ENCODE measurements at regions not wholly inside any gene's neighbourhood (a gene's known extent, or its start where the extent isn't known, plus 50 kb on each side); places are given as distances from the start of the nearest gene placed in this dataset.

GRCh38 chr2:226578879-226579278, 220.7 kb downstream of the IRS1 start:
- no peak for TF ChIP-seq POLR2A (IDR thresholded peaks at IDR 0.05)
- TF ChIP-seq CTCF (IDR thresholded peaks at IDR 0.05): no peak

Data from heart left ventricle (tissue), 13 donors.